ENCODE measurements at regions not wholly inside any gene's neighbourhood (a gene's known extent, or its start where the extent isn't known, plus 50 kb on each side); places are given as distances from the start of the nearest gene placed in this dataset.

GRCh38 chr11:13551834-13552233, 56.0 kb upstream of the PTH start:
- no peak overlapping the region for H3K4ac ChIP-seq (ENCODE audit: low read depth, low read length)
- DNase-seq = no peak
- no peak overlapping the region for H3K9ac ChIP-seq (ENCODE audit: low read depth, low read length)
- no peaks in the 10 kb centered on the region for H4K20me1 ChIP-seq (ENCODE audit: insufficient read depth, low read length)
- no peak overlapping the region for H2AFZ ChIP-seq (replicated peaks; ENCODE audit: low read length, poor library complexity)
- no peak overlapping the region for H2AK5ac ChIP-seq (ENCODE audit: low read depth, low read length)
- no peaks in the 10 kb centered on the region for H3K27me3 ChIP-seq (ENCODE audit: control insufficient read depth, insufficient read depth, low read length)
- H2BK120ac ChIP-seq (ENCODE audit: low read depth, low read length) = no peak overlapping the region
- no CpG with 5 or more reads among the region's 6 CpGs for WGBS, 2 experiments (ENCODE audit: extremely low coverage in 2 of 2, insufficient read length in 1 of 2)
- H3K9me3 ChIP-seq (ENCODE audit: control insufficient read depth, insufficient read depth, low read length) = no peaks in the 10 kb centered on the region
- no peak for ATAC-seq (ENCODE audit: low read depth)
- no peak overlapping the region for H3K56ac ChIP-seq (ENCODE audit: extremely low read depth, insufficient read depth, low read length)
- no peak overlapping the region for H2BK5ac ChIP-seq (ENCODE audit: low read depth, low read length, poor library complexity, severe bottlenecking)
- H3K79me1 ChIP-seq (ENCODE audit: low read depth in 1 of 2, low read length in 2 of 2) = no peaks in the 10 kb centered on the region
- no peak overlapping the region for H3K14ac ChIP-seq (replicated peaks; ENCODE audit: low read depth, low read length)
- H3K4me3 ChIP-seq (ENCODE audit: insufficient read depth, low read depth, low read length) = no peak overlapping the region
- in situ Hi-C loops (cut with MboI; ENCODE audit: low sequenced_read_pairs) (no loop called here), intact Hi-C loops (cut with micrococcal nuclease) (no loop called here), dilution Hi-C loops (cut with HindIII; ENCODE audit: low sequenced_read_pairs, unreplicated experiment) (no loop called here)
- H3K18ac ChIP-seq (ENCODE audit: low read depth, low read length) = no peak overlapping the region
- no peaks in the 10 kb centered on the region for H3K36me3 ChIP-seq (ENCODE audit: control insufficient read depth, insufficient read depth, low read length)
- no peaks in the 10 kb centered on the region for H3K9me1 ChIP-seq (ENCODE audit: insufficient read depth, low read length)
- CTCF ChIA-PET = no interaction called here
- POLR2A ChIA-PET (ENCODE audit: unreplicated experiment) = no interaction called here
- no peak overlapping the region for H2BK15ac ChIP-seq (ENCODE audit: low read depth, low read length)
- no peak overlapping the region for H4K91ac ChIP-seq (ENCODE audit: insufficient read depth, low read depth, low read length)
- H3K23ac ChIP-seq (ENCODE audit: low read depth, low read length) = no peak overlapping the region
- no peak overlapping the region for H4K5ac ChIP-seq (ENCODE audit: low read depth, low read length)
- H3K4me1 ChIP-seq (ENCODE audit: control insufficient read depth, insufficient read depth, low read length) = no peaks in the 10 kb centered on the region
- no peak overlapping the region for H3K27ac ChIP-seq (ENCODE audit: insufficient read depth, low read length)
- H3K4me2 ChIP-seq (ENCODE audit: low read depth, low read length) = no peak overlapping the region
- no TSS peak for BruUV-seq (replicated peaks)
- no peak overlapping the region for H4K8ac ChIP-seq (ENCODE audit: low read depth in 2 of 2, low read length in 2 of 2)
- H2BK20ac ChIP-seq (ENCODE audit: low read depth, low read length) = no peak overlapping the region
- no peak for TF ChIP-seq FOS (IDR thresholded peaks at IDR 0.05; ENCODE audit: low read depth, low read length)
- no peak for TF ChIP-seq MXI1 (IDR thresholded peaks at IDR 0.05; ENCODE audit: borderline replicate concordance, low read depth, low read length)
- TF ChIP-seq, protein P1, sequence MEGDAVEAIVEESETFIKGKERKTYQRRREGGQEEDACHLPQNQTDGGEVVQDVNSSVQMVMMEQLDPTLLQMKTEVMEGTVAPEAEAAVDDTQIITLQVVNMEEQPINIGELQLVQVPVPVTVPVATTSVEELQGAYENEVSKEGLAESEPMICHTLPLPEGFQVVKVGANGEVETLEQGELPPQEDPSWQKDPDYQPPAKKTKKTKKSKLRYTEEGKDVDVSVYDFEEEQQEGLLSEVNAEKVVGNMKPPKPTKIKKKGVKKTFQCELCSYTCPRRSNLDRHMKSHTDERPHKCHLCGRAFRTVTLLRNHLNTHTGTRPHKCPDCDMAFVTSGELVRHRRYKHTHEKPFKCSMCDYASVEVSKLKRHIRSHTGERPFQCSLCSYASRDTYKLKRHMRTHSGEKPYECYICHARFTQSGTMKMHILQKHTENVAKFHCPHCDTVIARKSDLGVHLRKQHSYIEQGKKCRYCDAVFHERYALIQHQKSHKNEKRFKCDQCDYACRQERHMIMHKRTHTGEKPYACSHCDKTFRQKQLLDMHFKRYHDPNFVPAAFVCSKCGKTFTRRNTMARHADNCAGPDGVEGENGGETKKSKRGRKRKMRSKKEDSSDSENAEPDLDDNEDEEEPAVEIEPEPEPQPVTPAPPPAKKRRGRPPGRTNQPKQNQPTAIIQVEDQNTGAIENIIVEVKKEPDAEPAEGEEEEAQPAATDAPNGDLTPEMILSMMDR (conservative IDR thresholded peaks at IDR 0.05; ENCODE audit: low read depth, low read length) = no peak
- no peak for TF ChIP-seq RAD21 (IDR thresholded peaks at IDR 0.05; ENCODE audit: low read length)
- no peak for TF ChIP-seq CHD1 (IDR thresholded peaks at IDR 0.05; ENCODE audit: low read depth, low read length)
- TF ChIP-seq, protein P2, sequence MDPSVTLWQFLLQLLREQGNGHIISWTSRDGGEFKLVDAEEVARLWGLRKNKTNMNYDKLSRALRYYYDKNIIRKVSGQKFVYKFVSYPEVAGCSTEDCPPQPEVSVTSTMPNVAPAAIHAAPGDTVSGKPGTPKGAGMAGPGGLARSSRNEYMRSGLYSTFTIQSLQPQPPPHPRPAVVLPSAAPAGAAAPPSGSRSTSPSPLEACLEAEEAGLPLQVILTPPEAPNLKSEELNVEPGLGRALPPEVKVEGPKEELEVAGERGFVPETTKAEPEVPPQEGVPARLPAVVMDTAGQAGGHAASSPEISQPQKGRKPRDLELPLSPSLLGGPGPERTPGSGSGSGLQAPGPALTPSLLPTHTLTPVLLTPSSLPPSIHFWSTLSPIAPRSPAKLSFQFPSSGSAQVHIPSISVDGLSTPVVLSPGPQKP (IDR thresholded peaks at IDR 0.05; ENCODE audit: borderline replicate concordance, low read depth, low read length) = no peak
- TF ChIP-seq RCOR1 (IDR thresholded peaks at IDR 0.05; ENCODE audit: insufficient replicate concordance, low read length) = no peak
- TF ChIP-seq POLR2A (IDR thresholded peaks at IDR 0.05; ENCODE audit: low read depth, low read length) = no peak
- TF ChIP-seq RFX5 (IDR thresholded peaks at IDR 0.05; ENCODE audit: low read depth, low read length) = no peak
- TF ChIP-seq MAFK (IDR thresholded peaks at IDR 0.05; ENCODE audit: low read depth, low read length) = no peak
- no peak for TF ChIP-seq CEBPB (IDR thresholded peaks at IDR 0.05; ENCODE audit: low read depth, low read length)
- TF ChIP-seq SMC3 (IDR thresholded peaks at IDR 0.05; ENCODE audit: low read depth, low read length) = no peak
- TF ChIP-seq BHLHE40 (IDR thresholded peaks at IDR 0.05; ENCODE audit: low read depth, low read length) = no peak
- TF ChIP-seq MAZ (IDR thresholded peaks at IDR 0.05; ENCODE audit: borderline replicate concordance, low read depth, low read length) = no peak
- TF ChIP-seq, protein P3, sequence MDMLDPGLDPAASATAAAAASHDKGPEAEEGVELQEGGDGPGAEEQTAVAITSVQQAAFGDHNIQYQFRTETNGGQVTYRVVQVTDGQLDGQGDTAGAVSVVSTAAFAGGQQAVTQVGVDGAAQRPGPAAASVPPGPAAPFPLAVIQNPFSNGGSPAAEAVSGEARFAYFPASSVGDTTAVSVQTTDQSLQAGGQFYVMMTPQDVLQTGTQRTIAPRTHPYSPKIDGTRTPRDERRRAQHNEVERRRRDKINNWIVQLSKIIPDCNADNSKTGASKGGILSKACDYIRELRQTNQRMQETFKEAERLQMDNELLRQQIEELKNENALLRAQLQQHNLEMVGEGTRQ (IDR thresholded peaks at IDR 0.05; ENCODE audit: low read depth, low read length) = no peak
- no peak for TF ChIP-seq NFE2L2 (IDR thresholded peaks at IDR 0.05; ENCODE audit: low read depth, low read length)
- no peak overlapping the region for H2AK9ac ChIP-seq (replicated peaks; ENCODE audit: low read depth, low read length, poor library complexity)

Data from IMR-90 (cell line).